Activated CD4-positive, CD25-positive, alpha-beta regulatory T cell (primary cell): ENCODE measurements at regions not wholly inside any gene's neighbourhood (a gene's known extent, or its start where the extent isn't known, plus 50 kb on each side); places are given as distances from the start of the nearest gene placed in this dataset.
"Not testable (repeated sequence)": the region's sequence is repeated elsewhere in the genome, so short reads cannot be mapped to it uniquely, and the experiment has no call there.

ENCODE experiments used
- DNase-seq, 4 experiments: peaks; one replicate each; lab custom pipeline; 2025; lab: John Stamatoyannopoulos, UW

- DNase-seq: no peak
These were observed 496.7 kb downstream of the EBF1 start for GRCh38 chr5:158602981-158603380.

- DNase-seq: no peak
These were observed 498.6 kb downstream of the EBF1 start for GRCh38 chr5:158601118-158601517.

DNA sequence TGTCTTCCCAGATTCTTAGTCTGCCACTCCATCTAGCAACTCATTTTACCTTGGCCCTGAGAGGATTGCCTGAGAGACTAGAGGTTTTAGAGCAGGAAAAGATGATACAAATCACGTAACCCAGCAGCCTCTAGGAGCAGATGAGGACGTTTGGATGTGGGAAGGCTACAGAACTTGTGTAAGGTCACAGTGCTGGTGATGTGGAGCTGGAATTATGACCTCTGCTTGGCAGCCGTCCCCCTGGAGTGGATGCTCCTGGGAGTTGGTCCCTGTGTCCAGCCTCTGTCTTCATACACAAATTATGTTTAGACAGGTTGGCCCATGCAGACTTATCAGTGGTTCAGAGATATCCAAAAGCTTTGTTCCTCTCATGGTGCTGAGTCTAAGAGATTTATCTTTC lies 499.0 kb downstream of the EBF1 start:
- no peak for DNase-seq

- no peak for DNase-seq
These were observed 500.6 kb downstream of the EBF1 start for GRCh38 chr5:158599157-158599556.

DNA sequence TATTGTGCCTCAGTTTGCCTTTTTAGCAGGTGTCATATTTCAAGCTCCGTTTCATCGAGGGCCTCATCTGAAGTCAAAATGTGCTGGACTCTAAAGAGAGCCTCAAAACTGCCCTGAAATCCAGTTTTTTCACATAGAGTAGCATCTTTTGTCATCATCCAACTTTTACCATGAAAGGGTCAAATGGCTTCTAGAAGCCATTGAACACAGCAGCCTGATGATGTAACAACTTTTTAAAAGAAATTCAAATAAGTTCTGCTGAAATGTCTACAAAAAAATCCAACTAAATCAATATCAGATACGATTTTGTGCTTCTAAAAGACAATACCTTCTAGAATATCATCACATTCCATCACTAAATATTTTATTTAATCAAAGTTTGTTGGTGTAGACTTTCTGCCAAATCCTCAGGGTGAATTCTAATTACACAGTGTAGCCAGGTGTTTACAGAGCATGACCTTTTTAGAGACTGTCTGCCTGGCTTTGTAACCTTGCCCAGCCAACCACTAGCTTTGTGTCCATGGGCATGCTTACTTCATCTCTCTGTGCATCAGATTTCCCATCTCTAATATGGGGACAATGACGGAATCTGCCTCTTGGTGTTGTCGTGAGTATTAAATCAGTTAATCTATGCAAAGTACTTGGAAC lies 505.0 kb downstream of the EBF1 start:
- no peak for DNase-seq

DNA sequence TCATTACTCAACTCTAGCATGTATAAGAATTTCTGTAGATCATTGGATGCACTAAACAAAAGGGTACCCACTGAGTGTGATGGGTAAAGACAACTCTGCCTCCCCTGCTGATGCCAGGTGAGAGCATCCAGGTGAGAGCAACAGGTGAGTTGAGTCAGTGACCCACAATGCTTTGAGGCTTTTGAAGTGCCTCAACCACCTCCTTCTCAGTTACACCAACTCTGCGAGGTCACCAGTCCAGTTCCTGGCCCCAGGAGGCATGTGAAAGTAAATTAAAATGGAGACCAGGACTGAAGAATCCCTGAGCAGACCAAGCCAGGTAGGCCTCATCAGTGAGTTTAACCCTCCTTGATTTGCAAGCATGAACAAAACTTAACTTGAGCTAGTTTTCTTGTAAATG lies 505.8 kb downstream of the EBF1 start:
- no peak for DNase-seq

DNA sequence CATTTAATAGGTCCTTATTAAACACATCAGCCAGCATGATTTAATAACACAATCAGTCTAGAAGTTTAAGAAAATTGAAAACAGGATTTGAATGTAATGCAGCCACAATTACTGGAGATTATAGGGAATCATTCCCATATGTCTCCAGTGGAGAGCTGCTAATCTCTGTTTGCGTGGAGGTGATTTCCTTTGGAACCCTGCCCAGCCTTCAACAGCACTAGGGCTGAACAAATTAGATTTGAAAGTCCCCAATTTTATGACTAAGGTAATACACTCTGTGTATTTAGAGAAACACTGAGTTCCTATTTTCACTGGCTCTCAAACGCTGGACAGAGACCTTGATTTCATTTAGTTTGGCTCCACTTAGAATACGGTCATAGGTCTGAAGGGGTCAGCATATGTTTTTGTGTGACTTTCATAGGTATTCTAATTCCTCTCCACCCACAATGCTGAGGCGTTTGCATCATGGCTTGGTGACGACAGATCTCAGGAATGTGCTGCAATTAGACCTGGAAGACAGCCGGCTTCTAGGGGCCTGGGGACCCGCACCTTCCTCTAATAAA lies 508.3 kb downstream of the EBF1 start:
- DNase-seq: no peak

- DNase-seq: no peak
These were observed 508.9 kb downstream of the EBF1 start for GRCh38 chr5:158590746-158591300.

DNA sequence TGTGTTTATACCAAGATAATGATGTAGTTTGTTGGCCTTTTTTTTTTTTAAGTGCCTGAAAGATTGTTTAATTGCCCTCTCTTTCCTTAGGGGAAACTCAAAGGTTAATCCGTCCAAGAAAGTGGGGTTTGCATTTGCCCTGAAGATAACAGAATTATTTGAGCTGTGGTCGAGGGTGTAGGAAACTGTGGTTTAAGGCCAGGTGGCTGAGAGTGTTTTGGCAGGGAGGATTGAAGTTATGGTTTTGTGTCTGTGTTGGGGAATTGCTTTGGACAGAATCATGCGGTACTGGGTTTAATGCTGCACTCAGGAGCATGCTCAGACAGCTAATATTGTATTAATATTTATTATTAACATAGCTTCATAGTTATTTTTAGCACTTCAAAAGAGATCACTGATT lies 509.8 kb downstream of the EBF1 start:
- no peak for DNase-seq

DNA sequence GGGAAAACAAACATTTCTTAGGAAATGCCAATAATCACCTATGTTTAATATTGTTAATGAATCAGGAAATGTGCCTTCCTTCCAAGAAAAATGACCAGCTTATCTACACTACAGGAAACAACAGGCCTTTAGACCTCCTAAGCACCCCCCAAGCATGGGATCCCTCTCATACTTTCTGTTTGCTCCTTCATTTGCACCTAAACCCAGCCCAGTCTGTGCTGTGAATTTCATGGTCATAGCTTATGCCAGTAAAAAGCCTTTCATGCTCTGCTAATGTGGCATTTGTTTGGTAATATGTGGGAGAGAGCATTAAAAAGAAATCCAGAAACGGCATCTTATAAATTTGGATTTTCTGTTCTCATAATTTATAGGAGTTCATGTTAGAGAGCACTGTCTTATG lies 511.1 kb downstream of the EBF1 start:
- no peak for DNase-seq

DNA sequence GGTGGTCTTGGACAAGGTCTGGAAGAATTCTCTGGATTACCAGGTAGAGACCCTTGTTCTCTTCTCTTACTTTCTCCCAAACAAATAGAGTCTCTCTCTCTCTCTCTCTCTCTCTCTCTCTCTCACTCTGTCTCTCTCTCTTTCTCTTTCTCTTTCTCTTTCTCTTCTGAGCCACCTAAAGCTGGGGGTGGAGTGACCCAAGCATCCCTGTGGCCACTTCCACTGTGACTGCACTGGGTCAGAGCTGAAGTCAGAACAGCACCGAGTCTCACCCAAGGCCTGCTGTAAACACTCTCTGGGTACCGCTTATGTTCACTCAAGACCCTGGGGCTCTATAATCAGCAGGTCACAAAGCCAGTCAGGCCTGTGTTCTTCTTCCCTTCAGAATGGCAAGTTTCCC lies 513.7 kb downstream of the EBF1 start:
- DNase-seq: no peak

- DNase-seq: not testable (repeated sequence)
These were observed 517.0 kb downstream of the EBF1 start for GRCh38 chr5:158582669-158583068.

GRCh38 chr5:158573829-158574228 lies 525.9 kb downstream of the EBF1 start:
- DNase-seq: no peak

DNA sequence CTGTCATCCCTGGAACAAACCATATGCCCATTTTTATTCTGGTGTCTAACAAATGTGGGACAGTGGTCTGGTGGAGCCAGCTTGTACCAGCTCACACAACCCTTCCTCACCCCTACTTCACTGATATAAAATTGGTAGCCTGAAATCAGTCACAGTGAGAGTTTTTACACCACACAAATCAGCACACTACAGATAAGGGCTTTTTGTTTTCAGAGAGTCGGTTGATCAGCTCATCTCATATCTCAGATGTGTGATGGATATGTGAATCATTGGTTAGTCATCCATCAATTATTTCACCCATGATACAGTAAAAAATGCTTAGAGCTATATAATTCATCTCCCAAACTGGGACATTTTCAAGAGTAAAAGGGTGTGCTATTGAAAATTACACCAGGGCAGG lies 529.2 kb downstream of the EBF1 start:
- no peak for DNase-seq

DNA sequence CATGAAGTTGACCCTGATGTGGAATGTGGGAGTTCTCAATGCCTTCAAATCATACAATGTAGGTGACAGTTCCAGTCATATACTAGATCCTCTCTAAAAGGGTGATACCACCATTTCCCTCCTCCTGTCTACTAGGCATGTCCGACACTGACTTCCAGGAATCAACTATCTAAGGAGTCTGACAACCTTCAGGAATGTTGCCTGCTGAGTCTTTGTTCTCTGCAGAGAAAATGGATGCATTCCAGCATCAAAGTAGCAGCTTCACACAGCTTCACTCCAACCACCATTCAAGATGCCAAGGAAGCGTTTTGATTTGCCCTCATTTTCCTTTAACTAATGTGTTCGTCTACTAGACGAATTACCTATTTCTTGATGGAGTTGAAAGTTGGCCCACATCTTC lies 530.2 kb downstream of the EBF1 start:
- DNase-seq: no peak

- DNase-seq: no peak
These were observed 534.5 kb downstream of the EBF1 start for GRCh38 chr5:158565017-158565789.

- no peak for DNase-seq
These were observed 535.8 kb downstream of the EBF1 start for GRCh38 chr5:158563760-158564390.

DNA sequence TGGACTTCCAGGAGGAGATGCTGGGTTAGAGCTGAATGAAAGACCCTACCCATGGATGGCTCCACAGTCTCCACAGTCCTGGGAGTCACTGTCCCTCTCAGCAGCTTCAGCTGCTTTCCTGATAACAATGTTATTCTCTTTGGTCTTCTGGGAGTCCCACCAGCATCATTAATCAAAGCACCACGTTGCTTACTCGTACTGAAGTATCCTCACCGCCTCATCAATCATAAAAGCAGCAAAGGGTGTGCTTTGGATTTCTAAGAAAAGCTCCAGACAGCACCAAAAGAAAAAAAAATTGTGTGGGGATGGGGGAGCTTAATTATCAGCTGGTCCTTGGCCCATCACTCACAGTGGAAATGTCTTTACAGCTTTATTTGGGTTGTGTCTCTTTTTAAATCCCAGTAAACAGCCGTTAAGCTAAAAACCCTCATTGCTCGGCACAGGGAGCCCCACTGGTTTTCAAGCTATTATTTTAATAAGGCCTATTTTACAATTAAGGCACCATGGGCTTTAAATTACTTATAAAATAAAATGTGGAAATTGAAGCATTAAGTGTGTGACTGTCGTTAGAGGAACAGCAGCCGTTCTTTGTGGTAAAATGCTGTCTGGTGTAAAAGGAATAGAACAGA lies 538.0 kb downstream of the EBF1 start:
- DNase-seq: no peak

GRCh38 chr5:158560170-158560569 lies 539.5 kb downstream of the EBF1 start:
- DNase-seq: no peak

DNA sequence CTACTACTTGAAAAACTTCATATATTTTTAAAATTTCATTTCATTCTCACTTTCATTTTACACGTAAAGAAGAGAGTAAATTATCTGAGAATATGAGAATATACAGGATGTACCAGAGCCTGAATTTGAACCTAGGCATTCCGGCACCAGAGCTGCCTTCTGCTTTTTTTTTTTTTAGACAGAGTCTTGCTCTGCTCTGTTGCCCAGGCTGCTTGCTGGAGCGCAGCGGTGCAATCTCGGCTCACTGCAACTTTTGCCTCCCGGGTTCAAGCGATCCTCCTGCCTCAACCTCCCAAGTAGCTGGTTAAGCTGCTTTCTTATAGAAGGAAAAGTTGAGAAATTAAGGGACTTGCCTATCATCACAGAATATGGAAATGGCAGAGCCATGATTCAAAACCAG lies 540.1 kb downstream of the EBF1 start:
- DNase-seq: no peak

DNA sequence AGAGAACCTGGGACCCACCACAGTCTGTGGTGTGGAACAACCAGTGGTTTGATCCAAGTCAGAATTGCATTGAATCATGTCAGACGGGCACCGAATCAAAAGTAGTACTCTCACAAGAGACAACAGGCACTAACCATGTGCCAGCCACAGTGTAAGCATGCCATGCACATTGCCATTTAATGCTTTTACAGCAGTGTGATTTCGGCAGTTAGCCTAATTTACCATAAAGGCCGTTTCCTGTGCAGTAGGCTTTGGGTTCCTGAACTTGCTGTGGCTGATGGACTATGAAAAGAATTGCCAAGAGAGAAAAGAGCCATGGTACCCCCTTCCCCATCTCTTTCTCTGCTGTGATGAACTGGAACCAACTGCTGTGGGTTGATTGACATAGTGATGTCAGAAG lies 540.6 kb downstream of the EBF1 start:
- DNase-seq: no peak

GRCh38 chr5:158553962-158554336 lies 545.8 kb downstream of the EBF1 start:
- DNase-seq: no peak
